Liver (tissue), 8 donors: ENCODE measurements at regions not wholly inside any gene's neighbourhood (a gene's known extent, or its start where the extent isn't known, plus 50 kb on each side); places are given as distances from the start of the nearest gene placed in this dataset.

ENCODE experiments used
- DNase-seq: peaks from one replicate; pipeline ENCODE4 v3.0.0-alpha.2; 2017; ENCODE audit warnings: low spot score
- H3K27ac ChIP-seq, 2 donors: one replicate each; pipeline ENCODE4 v1.7.0; 2013; ENCODE audit warnings: inconsistent platforms in 2 of 2, low read length in 2 of 2, control low read depth in 1 of 2, low read depth in 1 of 2, mild to moderate bottlenecking in 1 of 2
- H3K27me3 ChIP-seq, 4 donors: one replicate each; pipeline versions ENCODE4 v1.6.1 to v1.7.0; 2013; ENCODE audit warnings: low read length in 3 of 4, inconsistent platforms in 1 of 4, mild to moderate bottlenecking in 1 of 4, moderate library complexity in 1 of 4; ENCODE audit not compliant: control insufficient read depth in 4 of 4, insufficient read depth in 4 of 4
- H3K36me3 ChIP-seq, 4 donors: one replicate each; pipeline versions ENCODE4 v1.6.1 to v1.7.0; 2013; ENCODE audit warnings: low read length in 3 of 4, mild to moderate bottlenecking in 3 of 4, low read depth in 1 of 4, moderate library complexity in 1 of 4; ENCODE audit not compliant: control insufficient read depth in 4 of 4, insufficient read depth in 3 of 4
- H3K4me1 ChIP-seq, 4 donors: one replicate each; pipeline versions ENCODE4 v1.6.1 to v1.7.0; 2013; ENCODE audit warnings: low read length in 3 of 4, mild to moderate bottlenecking in 3 of 4, moderate library complexity in 1 of 4; ENCODE audit not compliant: control insufficient read depth in 4 of 4, insufficient read depth in 4 of 4
- H3K4me3 ChIP-seq, 3 donors: one replicate each; pipeline versions ENCODE4 v1.6.1 to v1.7.0; 2013; ENCODE audit warnings: low read length in 3 of 3, control low read depth in 1 of 3, low read depth in 1 of 3, mild to moderate bottlenecking in 1 of 3
- H3K9ac ChIP-seq, 2 donors: one replicate each; pipeline ENCODE4 v1.7.0; 2013; ENCODE audit warnings: low read length in 2 of 2, mild to moderate bottlenecking in 2 of 2, moderate library complexity in 2 of 2, control low read depth in 1 of 2, low read depth in 1 of 2
- H3K9me3 ChIP-seq, 4 donors: one replicate each; pipeline versions ENCODE4 v1.6.1 to v1.7.0; 2013; ENCODE audit warnings: low read length in 3 of 4; ENCODE audit not compliant: control insufficient read depth in 4 of 4
- ATF3 ChIP-seq: IDR thresholded peaks from 2 replicates; pipeline ENCODE4 v1.6.1; 2016; ENCODE audit warnings: antibody characterized with exemption
- CTCF ChIP-seq: fragments of 150-350 bp; IDR thresholded peaks from 2 replicates; pipeline ENCODE4 v1.5.1; 2017; ENCODE audit warnings: improper control_type of control experiment, low read depth, low read length; ENCODE audit not compliant: missing input control
- FOXA2 ChIP-seq: IDR thresholded peaks from 2 replicates; pipeline ENCODE4 v1.6.1; 2016; ENCODE audit warnings: antibody characterized with exemption
- GABPA ChIP-seq, 2 donors: IDR thresholded peaks in 1 of 2; conservative IDR thresholded peaks in 1 of 2; 2 replicates each; pipeline ENCODE4 v1.6.1; 2016; ENCODE audit warnings: antibody characterized with exemption in 2 of 2, mild to moderate bottlenecking in 1 of 2, moderate library complexity in 1 of 2
- HNF4A ChIP-seq, 2 donors: conservative IDR thresholded peaks; 2 replicates each; pipeline ENCODE4 v1.6.1; 2016; ENCODE audit warnings: antibody characterized with exemption in 2 of 2, mild to moderate bottlenecking in 2 of 2
- HNF4G ChIP-seq: IDR thresholded peaks from 2 replicates; pipeline ENCODE4 v1.6.1; 2016; ENCODE audit warnings: antibody characterized with exemption
- JUND ChIP-seq, 2 donors: IDR thresholded peaks; 2 replicates each; pipeline ENCODE4 v1.6.1; 2016; ENCODE audit warnings: antibody characterized with exemption in 2 of 2
- NR2F2 ChIP-seq: IDR thresholded peaks from 2 replicates; pipeline ENCODE4 v1.6.1; 2016; ENCODE audit warnings: antibody characterized with exemption
- RAD21 ChIP-seq, 2 donors: IDR thresholded peaks; 2 replicates each; pipeline ENCODE4 v1.6.1; 2016; ENCODE audit warnings: antibody characterized with exemption in 2 of 2, mild to moderate bottlenecking in 2 of 2
- RXRA ChIP-seq, 2 donors: IDR thresholded peaks; 2 replicates each; pipeline ENCODE4 v1.6.1; 2017 to 2018; ENCODE audit warnings: antibody characterized with exemption in 2 of 2, mild to moderate bottlenecking in 1 of 2
- YY1 ChIP-seq: IDR thresholded peaks from 2 replicates; pipeline ENCODE4 v1.6.1; 2016; ENCODE audit warnings: antibody characterized with exemption, mild to moderate bottlenecking
- WGBS: extraction: QIAGEN DNeasy Blood & Tissue Kit; methylation state at CpG from one replicate; pipeline ENCODE4 v1.1.7; 2013; 5-methylcytosine and 5-hydroxymethylcytosine counted together
- TF ChIP-seq, protein P1 (sequence below): IDR thresholded peaks from 2 replicates; pipeline ENCODE4 v1.6.1; 2016; ENCODE audit warnings: antibody characterized with exemption, mild to moderate bottlenecking
- donor health status: healthy.
- donor health status: healthy.
- donor health status: healthy.
- donor health status: healthy.
- donor health status: healthy.

- TF ChIP-seq GABPA (IDR thresholded peaks at IDR 0.05 in 1 of 2, conservative IDR thresholded peaks at IDR 0.05 in 1 of 2), result no peak
- TF ChIP-seq HNF4G, result no peak
These were observed 97.7 kb downstream of the DNAAF6 start (continued) for GRCh38 chrX:107304141-107304540.

DNA sequence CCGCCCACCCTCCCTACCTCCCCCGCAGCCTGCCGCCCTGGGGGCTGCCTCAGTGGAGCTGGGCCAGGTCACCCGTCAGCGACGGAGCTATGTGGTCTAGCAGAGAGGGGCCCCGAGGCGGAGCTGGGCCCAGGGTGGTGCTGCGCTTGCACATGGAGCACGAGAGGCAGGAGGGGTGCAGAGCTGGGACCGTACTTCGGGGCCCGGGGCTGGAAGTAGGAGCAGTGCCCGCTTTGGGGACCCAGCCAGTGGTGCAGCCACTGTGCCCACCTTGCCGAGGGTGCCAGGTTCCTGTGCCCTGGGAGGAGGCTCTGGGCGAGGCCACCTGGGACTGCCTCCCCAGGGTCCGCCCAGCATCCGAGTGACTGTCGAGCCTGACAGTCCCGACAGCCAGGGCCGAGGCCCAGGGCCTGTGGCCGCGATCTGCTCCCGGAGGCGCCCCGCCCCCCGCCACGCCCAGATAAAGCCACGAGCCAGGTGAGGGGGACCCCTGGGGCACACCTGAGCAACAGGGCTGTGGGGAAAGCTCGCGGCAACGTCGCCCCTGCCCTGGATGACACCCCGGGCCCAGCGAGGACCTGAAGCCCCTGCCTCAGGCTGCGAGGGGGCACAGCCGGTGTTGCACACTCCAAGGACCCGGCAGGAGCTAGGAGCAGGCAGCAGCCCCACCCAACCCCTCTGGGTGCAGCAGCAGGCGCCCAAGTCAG lies 117.5 kb downstream of the DNAAF6 start:
- Histone ChIP-seq H3K9me3 (no peaks in the 10 kb centered on the region), H3K4me1 (no peaks in the 10 kb centered on the region), H3K36me3 (no peaks in the 10 kb centered on the region), H3K27ac (no peak overlapping the region), H3K9ac (no peak overlapping the region), H3K27me3 (peaks cover 0 to 2% (median 0%) of the 10 kb centered on the region in 4 donors), H3K4me3 (no peak overlapping the region)
- DNase-seq, result no peak
- TF ChIP-seq JUND (IDR thresholded peaks at IDR 0.05), result no peak
- TF ChIP-seq, protein P1, sequence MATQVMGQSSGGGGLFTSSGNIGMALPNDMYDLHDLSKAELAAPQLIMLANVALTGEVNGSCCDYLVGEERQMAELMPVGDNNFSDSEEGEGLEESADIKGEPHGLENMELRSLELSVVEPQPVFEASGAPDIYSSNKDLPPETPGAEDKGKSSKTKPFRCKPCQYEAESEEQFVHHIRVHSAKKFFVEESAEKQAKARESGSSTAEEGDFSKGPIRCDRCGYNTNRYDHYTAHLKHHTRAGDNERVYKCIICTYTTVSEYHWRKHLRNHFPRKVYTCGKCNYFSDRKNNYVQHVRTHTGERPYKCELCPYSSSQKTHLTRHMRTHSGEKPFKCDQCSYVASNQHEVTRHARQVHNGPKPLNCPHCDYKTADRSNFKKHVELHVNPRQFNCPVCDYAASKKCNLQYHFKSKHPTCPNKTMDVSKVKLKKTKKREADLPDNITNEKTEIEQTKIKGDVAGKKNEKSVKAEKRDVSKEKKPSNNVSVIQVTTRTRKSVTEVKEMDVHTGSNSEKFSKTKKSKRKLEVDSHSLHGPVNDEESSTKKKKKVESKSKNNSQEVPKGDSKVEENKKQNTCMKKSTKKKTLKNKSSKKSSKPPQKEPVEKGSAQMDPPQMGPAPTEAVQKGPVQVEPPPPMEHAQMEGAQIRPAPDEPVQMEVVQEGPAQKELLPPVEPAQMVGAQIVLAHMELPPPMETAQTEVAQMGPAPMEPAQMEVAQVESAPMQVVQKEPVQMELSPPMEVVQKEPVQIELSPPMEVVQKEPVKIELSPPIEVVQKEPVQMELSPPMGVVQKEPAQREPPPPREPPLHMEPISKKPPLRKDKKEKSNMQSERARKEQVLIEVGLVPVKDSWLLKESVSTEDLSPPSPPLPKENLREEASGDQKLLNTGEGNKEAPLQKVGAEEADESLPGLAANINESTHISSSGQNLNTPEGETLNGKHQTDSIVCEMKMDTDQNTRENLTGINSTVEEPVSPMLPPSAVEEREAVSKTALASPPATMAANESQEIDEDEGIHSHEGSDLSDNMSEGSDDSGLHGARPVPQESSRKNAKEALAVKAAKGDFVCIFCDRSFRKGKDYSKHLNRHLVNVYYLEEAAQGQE, result no peak
- 29% methylated on average over 39 of the region's 39 CpGs for WGBS

DNA sequence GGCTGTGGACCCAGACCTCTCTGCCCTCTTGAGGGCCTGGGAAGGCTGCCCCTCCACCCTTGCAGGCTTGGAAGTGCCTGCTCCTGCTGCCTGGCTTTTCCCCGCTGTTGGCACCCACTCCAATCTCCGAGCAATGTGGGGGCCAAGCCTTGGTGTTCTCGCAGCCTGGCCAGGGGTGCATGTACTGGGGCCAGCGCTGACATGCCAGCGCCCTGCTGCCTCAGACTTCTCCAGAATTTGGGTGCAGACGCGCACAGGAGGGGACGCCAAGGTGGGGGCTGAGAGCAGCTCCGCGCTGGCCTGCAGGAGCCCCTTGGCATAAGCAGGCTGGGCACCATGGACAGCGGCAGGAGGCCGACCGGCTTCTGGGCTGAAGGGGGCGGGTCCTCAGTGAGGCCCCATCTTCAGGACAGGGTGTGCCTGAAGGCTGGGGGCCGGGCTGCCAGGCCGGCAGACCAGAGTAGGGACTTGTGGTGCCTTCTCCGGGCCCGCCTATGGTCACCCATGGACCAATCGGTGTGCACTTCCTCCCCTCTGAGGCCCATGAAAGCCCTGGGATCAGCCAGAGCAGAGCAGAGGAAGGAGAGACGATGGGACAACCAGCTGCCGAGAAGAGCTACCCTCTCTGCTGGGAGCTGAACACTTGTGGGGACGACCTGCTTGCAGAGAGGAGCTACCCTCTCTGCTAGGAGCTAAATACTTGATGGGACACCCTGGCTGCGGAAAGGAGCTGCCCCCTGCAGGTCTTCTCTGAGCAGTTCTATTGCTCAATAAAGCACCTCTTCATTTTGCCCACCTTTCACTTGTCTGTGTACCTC lies 118.3 kb downstream of the DNAAF6 start:
- Histone ChIP-seq H3K4me3 (no peak overlapping the region), H3K9ac (no peak overlapping the region), H3K27me3 (peaks cover 0 to 2% (median 0%) of the 10 kb centered on the region in 4 donors), H3K27ac (no peak overlapping the region), H3K4me1 (no peaks in the 10 kb centered on the region), H3K36me3 (no peaks in the 10 kb centered on the region), H3K9me3 (no peaks in the 10 kb centered on the region)
- 10% methylated on average over 23 of the region's 23 CpGs for WGBS
- TF ChIP-seq JUND (IDR thresholded peaks at IDR 0.05) (no peak), FOXA2 (no peak), ATF3 (no peak), NR2F2 (no peak), RXRA (IDR thresholded peaks at IDR 0.05) (no peak), CTCF (no peak), YY1 (no peak), HNF4A (conservative IDR thresholded peaks at IDR 0.05) (no peak), RAD21 (IDR thresholded peaks at IDR 0.05) (peak in 1 of 2 donors; percentile 33)
- TF ChIP-seq, protein P1, result peak; percentile 96
- DNase-seq, result peak; percentile 36
